ENCODE measurements at regions not wholly inside any gene's neighbourhood (a gene's known extent, or its start where the extent isn't known, plus 50 kb on each side); places are given as distances from the start of the nearest gene placed in this dataset.
A peak's percentile ranks its signal among the peaks of the same experiment; 100 is the strongest.

GRCh38 chr9:134247918-134248631 is 78.2 kb upstream of the RXRA start:
- no peak overlapping the region for H3K4me3 ChIP-seq (ENCODE audit: low read length in 3 of 3)
- H3K4me1 ChIP-seq (ENCODE audit: control insufficient read depth in 2 of 3, insufficient read depth in 2 of 3, low read depth in 1 of 3, low read length in 3 of 3) = no peaks in the 10 kb centered on the region
- H3K9ac ChIP-seq (ENCODE audit: low read length in 3 of 3) = no peak overlapping the region
- no peak overlapping the region for H3K27ac ChIP-seq (ENCODE audit: low read depth in 2 of 2, low read length in 2 of 2)
- intact Hi-C loops (cut with DNase I) = no loop called here
- no peak for FAIRE-seq
- H3K9me3 ChIP-seq (ENCODE audit: control insufficient read depth in 2 of 3, insufficient read depth in 1 of 3, low read length in 3 of 3) = peaks cover 2 to 12% (median 3%) of the 10 kb centered on the region in 3 donors
- peak in 1 of 5 donors; percentile 3 for DNase-seq
- no peaks in the 10 kb centered on the region for H3K27me3 ChIP-seq (ENCODE audit: control insufficient read depth, insufficient read depth, low read length)
- no peak for TF ChIP-seq CTCF (IDR thresholded peaks at IDR 0.05; ENCODE audit: borderline replicate concordance, extremely low read depth, insufficient read depth)
- no peaks in the 10 kb centered on the region for H3K36me3 ChIP-seq (ENCODE audit: control insufficient read depth in 2 of 3, insufficient read depth in 3 of 3, low read length in 3 of 3)

- Histone ChIP-seq H3K4me3 (ENCODE audit: low read length in 3 of 3) (no peak overlapping the region), H3K9ac (ENCODE audit: low read length in 3 of 3) (no peak overlapping the region), H3K27ac (ENCODE audit: low read depth in 2 of 2, low read length in 2 of 2) (no peak overlapping the region), H3K27me3 (ENCODE audit: control insufficient read depth, insufficient read depth, low read length) (no peaks in the 10 kb centered on the region), H3K9me3 (ENCODE audit: control insufficient read depth in 2 of 3, insufficient read depth in 1 of 3, low read length in 3 of 3) (peaks cover 2 to 12% (median 3%) of the 10 kb centered on the region in 3 donors), H3K36me3 (ENCODE audit: control insufficient read depth in 2 of 3, insufficient read depth in 3 of 3, low read length in 3 of 3) (no peaks in the 10 kb centered on the region), H3K4me1 (ENCODE audit: control insufficient read depth in 2 of 3, insufficient read depth in 2 of 3, low read depth in 1 of 3, low read length in 3 of 3) (no peaks in the 10 kb centered on the region)
- intact Hi-C loops (cut with DNase I) = no loop called here
- FAIRE-seq (no peak), DNase-seq (no peak)
- no peak for TF ChIP-seq CTCF (IDR thresholded peaks at IDR 0.05; ENCODE audit: borderline replicate concordance, extremely low read depth, insufficient read depth)
Observed at GRCh38 chr9:134251296-134252069, 74.8 kb upstream of the RXRA start.

GRCh38 chr9:134252084-134252830 is 74.0 kb upstream of the RXRA start:
- DNase-seq = no peak
- TF ChIP-seq CTCF (IDR thresholded peaks at IDR 0.05; ENCODE audit: borderline replicate concordance, extremely low read depth, insufficient read depth) = no peak

More at GRCh38 chr9:134252084-134252830, 74.0 kb upstream of the RXRA start:
- H3K9ac ChIP-seq (ENCODE audit: low read length in 3 of 3) = no peak overlapping the region
- H3K4me1 ChIP-seq (ENCODE audit: control insufficient read depth in 2 of 3, insufficient read depth in 2 of 3, low read depth in 1 of 3, low read length in 3 of 3) = no peaks in the 10 kb centered on the region
- H3K36me3 ChIP-seq (ENCODE audit: control insufficient read depth in 2 of 3, insufficient read depth in 3 of 3, low read length in 3 of 3) = no peaks in the 10 kb centered on the region
- peaks cover 2 to 12% (median 3%) of the 10 kb centered on the region in 3 donors for H3K9me3 ChIP-seq (ENCODE audit: control insufficient read depth in 2 of 3, insufficient read depth in 1 of 3, low read length in 3 of 3)
- FAIRE-seq = no peak
- no peak overlapping the region for H3K27ac ChIP-seq (ENCODE audit: low read depth in 2 of 2, low read length in 2 of 2)
- intact Hi-C loops (cut with DNase I) = no loop called here
- H3K27me3 ChIP-seq (ENCODE audit: control insufficient read depth, insufficient read depth, low read length) = no peaks in the 10 kb centered on the region
- no peak overlapping the region for H3K4me3 ChIP-seq (ENCODE audit: low read length in 3 of 3)
